ENCODE measurements at regions not wholly inside any gene's neighbourhood (a gene's known extent, or its start where the extent isn't known, plus 50 kb on each side); places are given as distances from the start of the nearest gene placed in this dataset.

- DNase-seq = no peak
These were observed 237.6 kb upstream of the ZNF462 start for GRCh38 chr9:106625259-106625789.

GRCh38 chr9:106626936-106627335, 236.0 kb upstream of the ZNF462 start:
- DNase-seq = no peak

- no peak for DNase-seq
These were observed 230.3 kb upstream of the ZNF462 start for GRCh38 chr9:106632621-106633020.

- DNase-seq = no peak
These were observed 228.8 kb upstream of the ZNF462 start for GRCh38 chr9:106634183-106634582.

- DNase-seq = no peak
These were observed 228.3 kb upstream of the ZNF462 start for GRCh38 chr9:106634641-106635040.

- no peak for DNase-seq
These were observed 225.5 kb upstream of the ZNF462 start for GRCh38 chr9:106637486-106637885.

- no peak for DNase-seq
These were observed 222.9 kb upstream of the ZNF462 start for GRCh38 chr9:106639873-106640568.

GRCh38 chr9:106643211-106643930, 219.6 kb upstream of the ZNF462 start:
- DNase-seq = no peak

GRCh38 chr9:106644661-106645060, 218.3 kb upstream of the ZNF462 start:
- DNase-seq = no peak

GRCh38 chr9:106648799-106649198, 214.2 kb upstream of the ZNF462 start:
- no peak for DNase-seq

- no peak for DNase-seq
These were observed 213.3 kb upstream of the ZNF462 start for GRCh38 chr9:106649664-106650063.

- no peak for DNase-seq
These were observed 209.8 kb upstream of the ZNF462 start for GRCh38 chr9:106653213-106653612.

GRCh38 chr9:106655966-106656365, 207.0 kb upstream of the ZNF462 start:
- no peak for DNase-seq

GRCh38 chr9:106657926-106658325, 205.0 kb upstream of the ZNF462 start:
- DNase-seq = no peak

GRCh38 chr9:106668534-106668933, 194.4 kb upstream of the ZNF462 start:
- DNase-seq = no peak

- DNase-seq = no peak
These were observed 193.1 kb upstream of the ZNF462 start for GRCh38 chr9:106669835-106670234.

- DNase-seq = no peak
These were observed 192.5 kb upstream of the ZNF462 start for GRCh38 chr9:106670418-106670817.

- no peak for DNase-seq
These were observed 187.2 kb upstream of the ZNF462 start for GRCh38 chr9:106675780-106676179.

- DNase-seq = no peak
These were observed 185.6 kb upstream of the ZNF462 start for GRCh38 chr9:106677374-106677773.

GRCh38 chr9:106677830-106678229, 185.1 kb upstream of the ZNF462 start:
- DNase-seq = no peak

GRCh38 chr9:106678273-106678672, 184.7 kb upstream of the ZNF462 start:
- no peak for DNase-seq

GRCh38 chr9:106682420-106682819, 180.5 kb upstream of the ZNF462 start:
- no peak for DNase-seq

GRCh38 chr9:106683454-106683853, 179.5 kb upstream of the ZNF462 start:
- DNase-seq = no peak

- DNase-seq = no peak
These were observed 177.8 kb upstream of the ZNF462 start for GRCh38 chr9:106684940-106685695.
